ENCODE measurements at regions not wholly inside any gene's neighbourhood (a gene's known extent, or its start where the extent isn't known, plus 50 kb on each side); places are given as distances from the start of the nearest gene placed in this dataset.

- DNase-seq (ENCODE audit: low read depth), result no peak
Measured at GRCh38 chr15:69897061-69897460, 200.7 kb downstream of the TLE3 start.

GRCh38 chr15:69897471-69898237 lies 200.1 kb downstream of the TLE3 start:
- no peak for DNase-seq (ENCODE audit: low read depth)

- DNase-seq (ENCODE audit: low read depth), result no peak
Measured at GRCh38 chr15:69898243-69898642, 199.5 kb downstream of the TLE3 start.

DNA sequence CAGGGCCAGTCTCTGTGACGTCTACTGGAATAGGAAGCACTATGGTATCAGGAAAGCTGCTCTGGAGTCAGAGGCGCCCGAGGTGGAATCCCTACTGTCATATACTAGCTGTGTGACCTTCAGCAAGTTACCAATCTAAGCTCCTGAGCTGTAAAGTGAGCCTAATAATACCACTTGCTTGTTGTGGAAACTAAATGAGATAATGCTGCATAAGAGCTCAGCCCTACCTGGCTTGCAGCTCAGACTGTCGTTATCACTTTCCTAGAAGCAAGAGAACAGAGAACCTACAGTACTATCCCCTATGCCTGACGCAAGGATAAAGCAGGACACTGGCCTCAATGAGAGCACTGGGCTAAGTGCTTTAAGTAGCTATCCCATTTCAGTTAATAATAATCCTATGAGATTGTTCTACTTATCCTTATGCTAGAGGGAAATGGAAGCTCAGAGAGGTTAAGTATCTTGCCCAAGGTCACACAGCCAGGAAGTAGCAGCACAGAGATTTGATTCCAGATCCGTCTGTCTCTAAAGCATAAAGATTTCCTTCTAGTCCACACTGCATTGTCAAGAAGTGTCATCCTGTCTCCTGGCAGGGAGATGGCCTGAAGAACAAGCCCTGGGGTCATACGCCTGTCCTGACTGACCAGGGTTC lies 195.2 kb downstream of the TLE3 start:
- no peak for DNase-seq (ENCODE audit: low read depth)

- DNase-seq (ENCODE audit: low read depth), result no peak
Measured at GRCh38 chr15:69903470-69904469, 193.9 kb downstream of the TLE3 start.

GRCh38 chr15:69906256-69907185 lies 191.2 kb downstream of the TLE3 start:
- no peak for DNase-seq (ENCODE audit: low read depth)

DNA sequence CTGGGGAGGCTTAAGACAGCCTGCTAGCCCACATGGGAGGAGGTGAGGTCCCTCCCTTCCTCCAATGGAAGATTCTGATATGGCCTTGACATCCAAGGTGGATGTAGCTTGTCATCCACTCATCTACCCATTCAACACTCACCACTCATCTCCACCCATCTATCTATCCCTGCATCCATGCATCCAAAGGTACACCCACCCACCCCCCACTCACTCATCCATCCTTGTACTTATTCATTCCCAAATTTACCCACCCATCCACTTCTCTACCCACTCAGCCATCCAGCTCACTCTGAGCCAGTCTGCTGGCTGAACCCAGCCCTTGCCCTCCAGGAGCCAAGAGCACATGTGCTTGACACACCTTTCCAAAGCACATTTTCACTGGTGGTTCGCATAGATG lies 189.7 kb downstream of the TLE3 start:
- DNase-seq (ENCODE audit: low read depth), result no peak

DNA sequence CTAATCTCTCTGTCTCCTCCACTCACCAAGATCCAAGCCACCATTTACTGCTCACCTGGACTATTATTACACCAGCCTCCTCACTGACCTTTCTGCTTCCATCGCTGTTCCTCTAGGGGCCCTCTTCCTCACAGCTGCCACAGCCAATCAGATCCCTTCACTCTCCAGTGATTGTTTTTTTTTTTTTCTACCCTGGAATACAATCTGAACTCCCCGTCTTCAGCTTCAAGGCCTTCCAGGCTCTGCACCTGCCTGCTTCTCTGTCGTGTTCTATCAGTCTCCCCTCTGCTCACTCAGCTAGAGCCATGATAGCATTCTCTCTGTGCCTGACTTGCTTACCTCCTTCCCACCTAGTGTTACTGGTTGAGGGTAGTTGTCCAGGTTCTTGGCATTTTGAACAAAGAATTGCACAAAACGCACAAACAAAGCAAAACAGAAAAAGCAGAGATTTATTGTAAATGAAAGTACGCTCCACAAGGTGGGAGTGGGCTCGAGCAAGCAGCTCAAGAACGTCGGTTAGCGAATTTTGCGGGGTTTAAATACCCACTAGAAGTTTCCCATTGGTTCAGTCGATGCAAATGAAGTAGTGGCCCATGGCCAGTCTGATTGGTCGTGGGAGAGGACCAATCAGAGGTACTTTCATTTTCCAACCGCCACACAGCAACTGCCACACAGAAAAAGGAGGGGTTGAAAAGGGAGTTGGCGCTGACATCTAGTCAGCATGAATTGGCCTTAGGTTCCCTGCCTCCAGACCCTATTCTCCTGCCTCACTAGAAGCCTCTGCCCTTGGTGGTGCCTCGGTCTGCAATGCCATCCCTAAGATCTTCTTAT lies 188.9 kb downstream of the TLE3 start:
- DNase-seq (ENCODE audit: low read depth), result no peak

GRCh38 chr15:69909719-69910444 lies 187.8 kb downstream of the TLE3 start:
- DNase-seq (ENCODE audit: low read depth), result no peak

DNA sequence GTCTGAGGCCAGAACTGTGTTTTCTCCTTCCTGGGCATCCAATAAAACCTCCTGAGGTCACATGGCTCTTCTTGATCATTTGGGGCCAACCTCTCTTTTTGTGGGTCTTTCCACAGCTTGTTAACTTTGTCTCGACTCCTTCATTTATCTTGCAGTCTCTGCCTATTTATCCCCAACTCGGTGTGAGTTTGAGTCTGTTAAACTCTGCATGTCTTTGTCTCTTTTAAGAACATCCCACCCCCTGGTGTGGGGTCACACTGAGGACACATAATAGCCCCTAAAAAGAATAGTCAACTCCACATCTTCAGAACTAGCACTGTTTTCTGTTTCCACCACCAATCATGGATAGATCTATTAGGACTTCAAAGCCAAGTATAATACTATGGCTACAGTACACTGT lies 187.2 kb downstream of the TLE3 start:
- no peak for DNase-seq (ENCODE audit: low read depth)

- no peak for DNase-seq (ENCODE audit: low read depth)
Measured at GRCh38 chr15:69912116-69912515, 185.6 kb downstream of the TLE3 start.

DNA sequence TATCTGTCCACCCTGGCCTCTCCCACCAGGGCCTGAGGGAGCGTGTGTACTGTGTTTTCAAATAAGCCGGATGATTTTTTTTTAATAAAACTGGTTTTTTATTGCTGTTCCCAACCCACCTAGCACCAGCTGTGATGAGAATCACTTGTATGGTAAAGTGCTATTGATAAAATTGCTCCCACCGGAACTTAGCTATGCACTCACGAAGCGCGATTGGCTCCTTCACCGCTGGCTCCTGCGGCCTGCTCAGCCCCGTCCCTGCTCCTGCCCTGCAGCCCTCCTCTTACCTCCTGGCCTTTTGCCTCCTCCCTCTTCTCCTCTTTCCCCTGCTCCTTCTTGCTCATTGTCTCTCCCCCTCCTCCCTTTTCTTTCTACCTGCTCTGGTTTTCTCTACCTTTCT lies 183.7 kb downstream of the TLE3 start:
- DNase-seq (ENCODE audit: low read depth), result no peak

GRCh38 chr15:69914960-69915359 lies 182.8 kb downstream of the TLE3 start:
- DNase-seq (ENCODE audit: low read depth), result no peak

DNA sequence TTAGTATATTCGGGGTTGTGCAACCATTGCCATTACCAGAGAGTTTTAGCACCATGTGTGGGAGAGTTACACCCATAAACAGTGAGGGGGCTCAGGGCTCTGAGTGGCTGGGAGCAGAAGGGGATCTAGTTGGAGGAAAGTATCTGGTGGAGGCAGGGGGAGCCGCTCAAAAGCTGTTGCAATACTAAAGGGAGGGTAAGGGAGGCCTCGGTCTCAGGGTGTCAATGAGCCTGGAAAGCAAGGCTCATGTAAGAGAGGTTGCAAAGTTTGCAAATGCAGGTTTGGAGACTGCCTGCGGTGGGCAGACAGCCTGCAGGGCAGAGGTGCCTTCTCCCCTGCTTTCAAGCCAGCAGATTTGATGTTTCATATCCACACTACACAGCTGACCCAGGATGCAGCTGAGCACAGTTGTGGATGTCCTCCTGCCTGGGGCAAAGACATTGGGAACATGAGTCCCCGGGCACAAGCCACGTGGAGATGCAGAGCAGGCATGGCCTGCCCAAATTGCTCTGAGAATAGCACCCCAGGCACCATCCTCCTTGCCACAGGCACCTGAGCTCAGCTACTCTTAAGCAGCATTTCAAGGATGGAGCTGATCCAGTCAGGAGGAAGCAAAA lies 181.4 kb downstream of the TLE3 start:
- no peak for DNase-seq (ENCODE audit: low read depth)

GRCh38 chr15:69917056-69917455 lies 180.7 kb downstream of the TLE3 start:
- DNase-seq (ENCODE audit: low read depth), result no peak

DNA sequence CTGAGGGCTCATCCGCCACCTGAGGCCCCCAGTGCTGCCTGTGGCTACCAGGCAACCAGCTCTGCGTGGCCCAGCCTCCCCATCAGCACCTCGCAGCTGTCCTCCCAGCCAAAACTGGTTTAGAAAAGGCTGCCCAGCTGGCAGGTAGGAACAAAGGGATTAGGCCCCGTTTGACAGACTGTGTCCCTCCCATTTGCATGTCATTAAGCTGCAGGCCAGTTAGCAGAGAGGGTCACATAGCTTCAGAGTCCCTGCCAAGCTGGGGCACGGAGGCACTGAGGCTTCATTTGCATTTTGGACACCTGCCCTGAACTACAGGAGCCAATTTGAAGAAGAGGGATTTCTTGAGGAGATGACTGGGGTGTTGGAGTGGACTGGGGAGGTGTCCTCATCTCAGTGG lies 177.9 kb downstream of the TLE3 start:
- no peak for DNase-seq (ENCODE audit: low read depth)

DNA sequence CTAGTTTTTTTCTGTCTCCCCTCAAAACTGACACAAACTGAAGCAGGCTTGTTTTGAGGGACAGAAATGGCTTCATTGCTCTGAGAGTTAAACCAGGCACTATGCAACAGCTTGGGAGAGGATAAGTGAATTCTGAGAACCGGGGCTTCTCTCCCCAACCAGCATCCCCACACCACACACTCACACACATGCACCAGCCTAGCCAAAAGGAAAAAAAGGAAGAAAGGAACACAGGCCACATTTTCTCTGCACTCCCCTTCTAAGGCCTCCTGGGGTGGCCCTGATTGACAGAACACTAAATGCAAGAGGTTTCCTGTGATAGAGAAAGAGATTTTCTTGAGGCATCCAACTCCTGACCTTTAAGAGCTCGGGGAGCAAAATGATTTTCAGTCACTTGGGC lies 177.5 kb downstream of the TLE3 start:
- DNase-seq (ENCODE audit: low read depth), result no peak

DNA sequence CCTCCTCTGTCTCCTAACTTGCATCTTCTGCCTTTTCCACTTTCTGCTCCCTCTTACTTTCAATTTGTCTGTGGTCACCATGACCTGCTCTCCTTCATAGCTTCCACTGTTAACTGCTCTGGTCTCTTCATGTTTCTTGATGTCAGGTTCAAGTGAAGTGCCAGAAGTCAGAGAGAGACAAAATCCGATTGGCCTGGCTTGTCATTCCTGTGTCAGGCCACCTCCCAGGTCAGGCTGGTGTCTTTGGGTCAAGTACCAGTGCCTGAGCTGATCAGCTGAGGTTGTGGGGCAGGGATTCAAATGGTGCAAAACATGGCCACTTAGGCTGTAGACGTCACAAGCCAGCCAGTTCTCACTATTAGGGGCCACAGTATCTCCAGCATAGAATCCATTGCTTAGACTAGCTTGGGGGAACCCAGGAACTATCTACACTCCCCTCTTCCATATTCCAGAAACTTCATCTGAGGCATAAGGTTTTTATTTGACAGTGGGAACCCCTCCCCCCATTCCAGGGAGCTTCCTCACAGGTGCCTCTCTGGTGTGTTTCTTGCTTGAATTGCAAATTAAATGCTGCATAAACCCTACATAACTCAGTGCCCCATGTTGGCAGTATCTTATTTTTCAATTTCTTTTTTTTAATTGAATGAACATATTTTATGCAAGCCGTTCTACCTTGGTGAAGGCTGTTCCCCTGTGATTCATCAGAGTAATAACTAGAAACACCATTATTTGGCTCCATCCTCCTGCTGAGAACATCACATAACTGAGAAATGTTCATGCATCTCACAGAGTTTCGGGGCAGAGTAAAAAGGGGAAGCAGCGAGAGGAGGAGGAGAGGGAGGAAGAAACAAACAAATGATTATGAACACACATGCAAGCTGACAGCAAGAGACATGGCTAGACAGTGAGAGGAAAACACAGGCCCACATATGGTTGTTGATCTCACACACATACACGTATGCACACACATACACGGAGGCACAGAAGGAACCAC lies 175.8 kb downstream of the TLE3 start:
- DNase-seq (ENCODE audit: low read depth), result no peak
